ENCODE measurements at regions not wholly inside any gene's neighbourhood (a gene's known extent, or its start where the extent isn't known, plus 50 kb on each side); places are given as distances from the start of the nearest gene placed in this dataset.

GRCh38 chr16:9186061-9186460 is 94.6 kb downstream of the HAPSTR1 start:
- DNase-seq (ENCODE audit: low spot score): no peak

GRCh38 chr16:9188721-9189120 is 97.3 kb downstream of the HAPSTR1 start:
- DNase-seq (ENCODE audit: low spot score): no peak

- no peak for DNase-seq (ENCODE audit: low spot score)
These were observed 99.9 kb downstream of the HAPSTR1 start for GRCh38 chr16:9191274-9191850.

GRCh38 chr16:9192746-9193145 is 101.3 kb downstream of the HAPSTR1 start:
- no peak for DNase-seq (ENCODE audit: low spot score)

GRCh38 chr16:9195287-9195686 is 103.8 kb downstream of the HAPSTR1 start:
- no peak for DNase-seq (ENCODE audit: low spot score)

GRCh38 chr16:9197957-9198661 is 106.7 kb downstream of the HAPSTR1 start:
- no peak for DNase-seq (ENCODE audit: low spot score)

- DNase-seq (ENCODE audit: low spot score): no peak
These were observed 107.9 kb downstream of the HAPSTR1 start for GRCh38 chr16:9199311-9199710.

- DNase-seq (ENCODE audit: low spot score): no peak
These were observed 108.3 kb downstream of the HAPSTR1 start for GRCh38 chr16:9199751-9200150.

- no peak for DNase-seq (ENCODE audit: low spot score)
These were observed 112.5 kb downstream of the HAPSTR1 start for GRCh38 chr16:9203956-9204355.

GRCh38 chr16:9205661-9206060 is 114.2 kb downstream of the HAPSTR1 start:
- DNase-seq (ENCODE audit: low spot score): no peak

- DNase-seq (ENCODE audit: low spot score): no peak
These were observed 114.7 kb downstream of the HAPSTR1 start for GRCh38 chr16:9206156-9206555.

- no peak for DNase-seq (ENCODE audit: low spot score)
These were observed 121.2 kb downstream of the HAPSTR1 start for GRCh38 chr16:9212621-9213020.

- DNase-seq (ENCODE audit: low spot score): no peak
These were observed 128.4 kb downstream of the HAPSTR1 start for GRCh38 chr16:9219813-9220212.

- peak; percentile 13 for DNase-seq (ENCODE audit: low spot score)
These were observed 134.3 kb downstream of the HAPSTR1 start for GRCh38 chr16:9225527-9226316.

- DNase-seq (ENCODE audit: low spot score): no peak
These were observed 135.5 kb downstream of the HAPSTR1 start for GRCh38 chr16:9226924-9227323.

GRCh38 chr16:9231039-9231438 is 139.6 kb downstream of the HAPSTR1 start:
- no peak for DNase-seq (ENCODE audit: low spot score)

- no peak for DNase-seq (ENCODE audit: low spot score)
These were observed 140.8 kb downstream of the HAPSTR1 start for GRCh38 chr16:9232102-9232770.

GRCh38 chr16:9235867-9236266 is 144.4 kb downstream of the HAPSTR1 start:
- DNase-seq (ENCODE audit: low spot score): no peak

- no peak for DNase-seq (ENCODE audit: low spot score)
These were observed 144.9 kb downstream of the HAPSTR1 start for GRCh38 chr16:9236319-9236718.

GRCh38 chr16:9238346-9238745 is 146.9 kb downstream of the HAPSTR1 start:
- DNase-seq (ENCODE audit: low spot score): no peak

GRCh38 chr16:9241177-9241576 is 149.7 kb downstream of the HAPSTR1 start:
- no peak for DNase-seq (ENCODE audit: low spot score)

GRCh38 chr16:9248162-9248561 is 156.7 kb downstream of the HAPSTR1 start:
- DNase-seq (ENCODE audit: low spot score): no peak

GRCh38 chr16:9249534-9249933 is 158.1 kb downstream of the HAPSTR1 start:
- DNase-seq (ENCODE audit: low spot score): no peak
